Tibial nerve (tissue), 4 donors: ENCODE measurements at regions not wholly inside any gene's neighbourhood (a gene's known extent, or its start where the extent isn't known, plus 50 kb on each side); places are given as distances from the start of the nearest gene placed in this dataset.

ENCODE experiments used
- CTCF ChIP-seq, 5 experiments: fragments of 200-600 bp in 3 of 5; fragments of 450-650 bp in 2 of 5; sonication (generic) in 3 of 5; IDR thresholded peaks; one replicate each; pipeline ENCODE4 v1.5.1; 2016 to 2019; ENCODE audit warnings: antibody characterized with exemption in 5 of 5, mild to moderate bottlenecking in 3 of 5, moderate library complexity in 2 of 5
- EP300 ChIP-seq, 2 donors: sonication (generic); formaldehyde crosslinking; IDR thresholded peaks; one replicate each; pipeline ENCODE4 v1.6.1; 2017; ENCODE audit warnings: antibody characterized with exemption in 2 of 2, mild to moderate bottlenecking in 1 of 2
- POLR2A ChIP-seq, 2 donors: fragments of 450-650 bp; IDR thresholded peaks; one replicate each; pipeline ENCODE4 v1.6.1; 2017; ENCODE audit warnings: antibody characterized with exemption in 2 of 2, mild to moderate bottlenecking in 2 of 2, moderate library complexity in 2 of 2

- no peak for TF ChIP-seq CTCF (IDR thresholded peaks at IDR 0.05)
- no peak for TF ChIP-seq POLR2A (IDR thresholded peaks at IDR 0.05)
- TF ChIP-seq EP300 (IDR thresholded peaks at IDR 0.05), result no peak
These were observed 244.7 kb upstream of the SLC24A2 start for GRCh38 chr9:20033511-20033910.
